HCT116 (cell line): ENCODE measurements at regions not wholly inside any gene's neighbourhood (a gene's known extent, or its start where the extent isn't known, plus 50 kb on each side); places are given as distances from the start of the nearest gene placed in this dataset.
A peak's percentile ranks its signal among the peaks of the same experiment; 100 is the strongest.

Experiments
- ATAC-seq: fragments of 200-7000 bp; cut with Tn5 transposase; 2 replicates; pipeline ENCODE4 v1.9.1; 2020; ENCODE audit warnings: mild to moderate bottlenecking, moderate library complexity
- BruUV-seq: library from RNA; stranded (reverse); fragments of 400-500 nt; replicated peaks from 2 replicates; lab custom pipeline; 2021; lab: Mats Ljungman, UMichigan
- CTCF ChIA-PET: fragments of 300-600 bp; sonication (Branson Sonifier 250); formaldehyde crosslinking; loops from one replicate; lab custom pipeline; 2021; ENCODE audit warnings: antibody characterized with exemption; lab: Charles Lee
- POLR2A ChIA-PET: fragments of 300-600, 350-600 bp; sonication (Branson Sonifier 250); formaldehyde crosslinking; loops from one replicate; lab custom pipeline; 2021; ENCODE audit warnings: antibody characterized with exemption; lab: Charles Lee
- RAD21 ChIA-PET, 2 experiments: fragments of 300-600 bp; sonication (Branson Sonifier 250); formaldehyde crosslinking; loops; one replicate each; lab custom pipeline; 2023; ENCODE audit warnings: low total read pairs in 2 of 2; ENCODE audit not compliant: uncharacterized antibody in 2 of 2, unreplicated experiment in 2 of 2, low non-redundant PET in 1 of 2; lab: Charles Lee
- DNase-seq: peaks from one replicate; pipeline ENCODE4 v3.0.0-alpha.2; 2010; ENCODE audit warnings: low read depth, low spot score
- H2AFZ ChIP-seq: fragments of 200-600 bp; shearing (Covaris generic), sonication (generic); 2 replicates; pipeline ENCODE4 v1.6.1; 2017; ENCODE audit warnings: low read depth, mixed run types, mixed read lengths, antibody characterized with exemption, low read length; ENCODE audit not compliant: poor library complexity, severe bottlenecking
- H3K27ac ChIP-seq: 2 replicates; pipeline ENCODE4 v1.5.1; 2012; ENCODE audit warnings: low read depth, low read length
- H3K27me3 ChIP-seq: fragments of 200-600 bp; sonication (generic); 2 replicates; pipeline ENCODE4 v1.6.1; 2016; ENCODE audit warnings: mixed run types, low read length, mixed read lengths; ENCODE audit not compliant: insufficient read depth
- H3K36me3 ChIP-seq, 2 experiments: fragments of 200-500 bp in 1 of 2; fragments of 200-600 bp in 1 of 2; sonication (Bioruptor generic) in 1 of 2; sonication (generic) in 1 of 2; 2 replicates each; pipeline versions ENCODE4 v1.5.1 to v1.6.1; 2014 to 2016; ENCODE audit warnings: low read length in 2 of 2, inconsistent platforms in 1 of 2, mixed read lengths in 1 of 2, mixed run types in 1 of 2; ENCODE audit not compliant: insufficient read depth in 2 of 2, control insufficient read depth in 1 of 2
- H3K4me1 ChIP-seq, 2 experiments: fragments of 200-600 bp in 1 of 2; sonication (generic) in 1 of 2; 2 replicates each; pipeline versions ENCODE4 v1.5.1 to v1.6.1; 2012 to 2017; ENCODE audit warnings: low read length in 2 of 2, inconsistent platforms in 1 of 2, mild to moderate bottlenecking in 1 of 2, mixed read lengths in 1 of 2, mixed run types in 1 of 2, moderate library complexity in 1 of 2; ENCODE audit not compliant: insufficient read depth in 2 of 2, control insufficient read depth in 1 of 2
- H3K4me2 ChIP-seq: fragments of 200-600 bp; sonication (generic); 2 replicates; pipeline ENCODE4 v1.6.1; 2017; ENCODE audit warnings: mixed run types, low read length, mixed read lengths
- H3K4me3 ChIP-seq, 2 experiments: fragments of 200-600 bp in 1 of 2; sonication (generic) in 1 of 2; replicated peaks in 1 of 2; 2 replicates each; pipeline ENCODE4 v1.5.1; 2011 to 2016; ENCODE audit warnings: low read length in 2 of 2, control low read depth in 1 of 2, low read depth in 1 of 2, mild to moderate bottlenecking in 1 of 2, mixed read lengths in 1 of 2, mixed run types in 1 of 2
- H3K79me2 ChIP-seq: fragments of 200-600 bp; sonication (generic); 2 replicates; pipeline ENCODE4 v1.6.1; 2017; ENCODE audit warnings: mild to moderate bottlenecking, mixed run types, low read length, moderate library complexity, mixed read lengths; ENCODE audit not compliant: insufficient read depth
- H3K9ac ChIP-seq: fragments of 200-600 bp; sonication (generic); 2 replicates; pipeline ENCODE4 v1.6.1; 2016; ENCODE audit warnings: low read length, mixed read lengths
- H3K9me2 ChIP-seq: fragments of 200-600 bp; sonication (generic), shearing (Covaris generic); 2 replicates; pipeline ENCODE4 v1.6.1; 2017; ENCODE audit warnings: mixed run types, mild to moderate bottlenecking, moderate library complexity; ENCODE audit not compliant: insufficient read depth
- H3K9me3 ChIP-seq, 2 experiments: fragments of 200-500 bp in 1 of 2; fragments of 200-600 bp in 1 of 2; sonication (Bioruptor generic) in 1 of 2; sonication (generic) in 1 of 2; 2 replicates each; pipeline ENCODE4 v1.6.1; 2014 to 2017; ENCODE audit warnings: low read length in 2 of 2, mixed read lengths in 2 of 2, inconsistent platforms in 1 of 2, low read depth in 1 of 2, mild to moderate bottlenecking in 1 of 2, mixed run types in 1 of 2, moderate library complexity in 1 of 2; ENCODE audit not compliant: control insufficient read depth in 1 of 2, insufficient read depth in 1 of 2
- H4K20me1 ChIP-seq: fragments of 200-600 bp; sonication (generic), shearing (Covaris generic); 2 replicates; pipeline ENCODE4 v1.6.1; 2017; ENCODE audit warnings: mixed run types, mild to moderate bottlenecking, moderate library complexity; ENCODE audit not compliant: insufficient read depth
- ATF3 ChIP-seq: IDR thresholded peaks from 2 replicates; pipeline ENCODE4 v1.6.1; 2012
- EGR1 ChIP-seq: IDR thresholded peaks from 2 replicates; pipeline ENCODE4 v1.6.1; 2012; ENCODE audit warnings: low read depth
- ELF1 ChIP-seq: IDR thresholded peaks from 2 replicates; pipeline ENCODE4 v1.6.1; 2012; ENCODE audit warnings: low read depth, borderline replicate concordance
- EZH2 ChIP-seq: fragments of 200-600 bp; sonication (generic); IDR thresholded peaks from 2 replicates; pipeline ENCODE4 v1.6.1; 2017; ENCODE audit warnings: antibody characterized with exemption, mixed run types
- JUND ChIP-seq: IDR thresholded peaks from 2 replicates; pipeline ENCODE4 v1.6.1; 2012
- MAX ChIP-seq: IDR thresholded peaks from 2 replicates; pipeline ENCODE4 v1.6.1; 2012
- POLR2A ChIP-seq: IDR thresholded peaks from 2 replicates; pipeline ENCODE4 v1.7.0; 2011; ENCODE audit warnings: borderline replicate concordance; ENCODE audit not compliant: insufficient read depth, insufficient read length; ENCODE audit errors: extremely low read depth
- POLR2AphosphoS5 ChIP-seq: IDR thresholded peaks from 2 replicates; pipeline ENCODE4 v1.6.1; 2011; ENCODE audit warnings: mild to moderate bottlenecking, low read depth, low read length, moderate library complexity
- YY1 ChIP-seq: IDR thresholded peaks from 2 replicates; pipeline ENCODE4 v1.6.1; 2011; ENCODE audit warnings: low read length, low read depth, moderate library complexity, mild to moderate bottlenecking; ENCODE audit not compliant: insufficient replicate concordance; ENCODE audit errors: extremely low read depth
- ZBTB33 ChIP-seq: IDR thresholded peaks from 2 replicates; pipeline ENCODE4 v1.6.1; 2011; ENCODE audit warnings: mild to moderate bottlenecking, low read length, moderate library complexity; ENCODE audit not compliant: insufficient replicate concordance; ENCODE audit errors: extremely low read depth
- ZFX ChIP-seq: fragments of 450-650 bp; IDR thresholded peaks from 2 replicates; pipeline ENCODE4 v1.6.1; 2017
- intact Hi-C: fragments of 100-400 bp; cut with micrococcal nuclease; formaldehyde crosslinking; loops from 2 replicates; pipeline ENCODE4 v1.10.0; 2022

- no peak for TF ChIP-seq ZBTB33
- no peak for TF ChIP-seq JUND
These were observed 70.4 kb upstream of the IFNE start (continued) for GRCh38 chr9:21552244-21553170.

GRCh38 chr9:21553441-21553840, 71.3 kb upstream of the IFNE start:
- RAD21 ChIA-PET: no interaction called here
- no peak overlapping the region for H2AFZ ChIP-seq
- no peak for DNase-seq
- no peak overlapping the region; a peak in 1 of 4 replicates for H3K4me3 ChIP-seq
- no peaks in the 10 kb centered on the region for H3K9me2 ChIP-seq
- peaks cover 100% of the 10 kb centered on the region for H3K79me2 ChIP-seq
- H3K27ac ChIP-seq: peak overlapping the region; percentile 99
- peaks cover 13 to 71% of the 10 kb centered on the region in 2 experiments for H3K36me3 ChIP-seq
- TF ChIP-seq YY1: no peak
- TF ChIP-seq EGR1: no peak
- TF ChIP-seq ZBTB33: no peak
- no peak for TF ChIP-seq POLR2A
- no peak for TF ChIP-seq MAX
- no peak; the same call in 1 of the 2 replicates for TF ChIP-seq POLR2AphosphoS5
- no peak for TF ChIP-seq ELF1
- no peak for TF ChIP-seq ATF3
- TF ChIP-seq EZH2: no peak
- TF ChIP-seq ZFX: no peak
- H3K4me2 ChIP-seq: peak overlapping the region; percentile 73
- H3K4me1 ChIP-seq: peaks cover 75 to 99% of the 10 kb centered on the region in 2 experiments
- intact Hi-C loops: no loop called here
- H3K9me3 ChIP-seq: no peaks in the 10 kb centered on the region
- H4K20me1 ChIP-seq: peaks cover 45% of the 10 kb centered on the region; the same call in 1 of the 2 replicates
- POLR2A ChIA-PET: interaction anchor here (1.0 to 3.6 kb wide), 7 partner anchors 11 to 130 kb away, joined by 3 to 31 read pairs (median 5); no protein-coding TSS in a partner anchor
- ATAC-seq: no peak
- H3K9ac ChIP-seq: peak overlapping the region; percentile 82
- BruUV-seq: no TSS peak
- CTCF ChIA-PET: interaction anchor here (1.0 kb wide), 1 partner anchor 400 kb away, joined by 3 read pairs; no protein-coding TSS in a partner anchor
- no peaks in the 10 kb centered on the region for H3K27me3 ChIP-seq
